ENCODE measurements at regions not wholly inside any gene's neighbourhood (a gene's known extent, or its start where the extent isn't known, plus 50 kb on each side); places are given as distances from the start of the nearest gene placed in this dataset.

- no peak for ATAC-seq
- no peaks in the 10 kb centered on the region for H3K4me1 ChIP-seq
- no peaks in the 10 kb centered on the region for H3K36me3 ChIP-seq
- TF ChIP-seq POLR2AphosphoS5 (IDR thresholded peaks at IDR 0.05) (no peak), POLR2A (IDR thresholded peaks at IDR 0.05) (no peak), CTCF (IDR thresholded peaks at IDR 0.05) (no peak), EP300 (IDR thresholded peaks at IDR 0.05) (no peak)
- no peak overlapping the region for H3K4me3 ChIP-seq
- peaks cover 0 to 13% (median 0%) of the 10 kb centered on the region in 3 donors for H3K9me3 ChIP-seq
- H3K27ac ChIP-seq: no peak overlapping the region
- H3K27me3 ChIP-seq: no peaks in the 10 kb centered on the region
- WGBS, 2 donors (ENCODE audit: low coverage in 1 of 2): 67 to 78% methylated on average over 1 of the region's 1 CpG
Observed at GRCh38 chr1:181172082-181172481, 83.6 kb downstream of the IER5 start.

- no peak for ATAC-seq
- peaks cover 0 to 9% (median 0%) of the 10 kb centered on the region in 3 donors for H3K4me1 ChIP-seq
- no peaks in the 10 kb centered on the region for H3K36me3 ChIP-seq
- H3K9me3 ChIP-seq: peaks cover 0 to 13% (median 0%) of the 10 kb centered on the region in 3 donors
- WGBS, 2 donors (ENCODE audit: low coverage in 1 of 2): 48 to 67% methylated on average over 4 to 5 of the region's 6 CpGs
- H3K27ac ChIP-seq: no peak overlapping the region
- H3K4me3 ChIP-seq: no peak overlapping the region
- H3K27me3 ChIP-seq: no peaks in the 10 kb centered on the region
- TF ChIP-seq POLR2AphosphoS5 (IDR thresholded peaks at IDR 0.05) (no peak), POLR2A (IDR thresholded peaks at IDR 0.05) (no peak), CTCF (IDR thresholded peaks at IDR 0.05) (no peak), EP300 (IDR thresholded peaks at IDR 0.05) (no peak)
Observed at GRCh38 chr1:181173761-181174447, 85.4 kb downstream of the IER5 start.

GRCh38 chr1:181174861-181175260, 86.4 kb downstream of the IER5 start:
- H3K9me3 ChIP-seq: peaks cover 0 to 13% (median 0%) of the 10 kb centered on the region in 3 donors
- no peaks in the 10 kb centered on the region for H3K36me3 ChIP-seq
- H3K27ac ChIP-seq: no peak overlapping the region
- WGBS, 2 donors (ENCODE audit: low coverage in 1 of 2): 90 to 100% methylated on average over 3 of the region's 4 CpGs
- TF ChIP-seq POLR2AphosphoS5 (IDR thresholded peaks at IDR 0.05): no peak
- no peak for TF ChIP-seq POLR2A (IDR thresholded peaks at IDR 0.05)
- TF ChIP-seq CTCF (IDR thresholded peaks at IDR 0.05): no peak
- no peak for TF ChIP-seq EP300 (IDR thresholded peaks at IDR 0.05)
- H3K4me1 ChIP-seq: peaks cover 0 to 18% (median 3%) of the 10 kb centered on the region in 3 donors
- no peak overlapping the region for H3K4me3 ChIP-seq
- H3K27me3 ChIP-seq: no peaks in the 10 kb centered on the region
- no peak for ATAC-seq

GRCh38 chr1:181175356-181175910, 86.9 kb downstream of the IER5 start:
- WGBS, 2 donors (ENCODE audit: low coverage in 1 of 2): 75% methylated on average over 2 of the region's 6 CpGs; no CpG with 5 or more reads in 1 of the 2 donors
- no peak for ATAC-seq
- H3K4me3 ChIP-seq: no peak overlapping the region
- peaks cover 0 to 24% (median 9%) of the 10 kb centered on the region in 3 donors for H3K4me1 ChIP-seq
- no peaks in the 10 kb centered on the region for H3K36me3 ChIP-seq
- no peak for TF ChIP-seq POLR2AphosphoS5 (IDR thresholded peaks at IDR 0.05)
- TF ChIP-seq EP300 (IDR thresholded peaks at IDR 0.05): no peak
- no peak for TF ChIP-seq POLR2A (IDR thresholded peaks at IDR 0.05)
- TF ChIP-seq CTCF (IDR thresholded peaks at IDR 0.05): no peak
- H3K27ac ChIP-seq: no peak overlapping the region
- peaks cover 0 to 13% (median 0%) of the 10 kb centered on the region in 3 donors for H3K9me3 ChIP-seq
- no peaks in the 10 kb centered on the region for H3K27me3 ChIP-seq

GRCh38 chr1:181175955-181176354, 87.5 kb downstream of the IER5 start:
- WGBS, 2 donors (ENCODE audit: low coverage in 1 of 2): 94 to 100% methylated on average over 1 to 4 of the region's 5 CpGs
- peaks cover 0 to 13% (median 0%) of the 10 kb centered on the region in 3 donors for H3K9me3 ChIP-seq
- no peaks in the 10 kb centered on the region for H3K27me3 ChIP-seq
- ATAC-seq: no peak
- H3K27ac ChIP-seq: no peak overlapping the region
- no peak overlapping the region for H3K4me3 ChIP-seq
- H3K36me3 ChIP-seq: no peaks in the 10 kb centered on the region
- TF ChIP-seq EP300 (IDR thresholded peaks at IDR 0.05) (no peak), POLR2AphosphoS5 (IDR thresholded peaks at IDR 0.05) (no peak), POLR2A (IDR thresholded peaks at IDR 0.05) (no peak), CTCF (IDR thresholded peaks at IDR 0.05) (no peak)
- peaks cover 0 to 28% (median 11%) of the 10 kb centered on the region in 3 donors for H3K4me1 ChIP-seq

Data from gastroesophageal sphincter (tissue), 4 donors.